NB4 (cell line): ENCODE measurements at regions not wholly inside any gene's neighbourhood (a gene's known extent, or its start where the extent isn't known, plus 50 kb on each side); places are given as distances from the start of the nearest gene placed in this dataset.

Source experiments
- CTCF ChIP-seq: IDR thresholded peaks from one replicate; pipeline ENCODE4 v1.5.1; 2012; ENCODE audit warnings: low read depth, low read length
- MYC ChIP-seq: IDR thresholded peaks from 2 replicates; pipeline ENCODE4 v1.6.1; 2011; ENCODE audit warnings: low read depth, low read length
- POLR2A ChIP-seq: IDR thresholded peaks from 2 replicates; pipeline ENCODE4 v1.6.1; 2011; ENCODE audit warnings: mild to moderate bottlenecking; ENCODE audit not compliant: insufficient read length; ENCODE audit errors: extremely low read depth

GRCh38 chr2:220006152-220006621 lies 378.8 kb downstream of the SLC4A3 start:
- TF ChIP-seq CTCF: no peak
- no peak for TF ChIP-seq POLR2A
- no peak; the same call in 1 of the 2 replicates for TF ChIP-seq MYC
